Left lung (tissue), 4 donors: ENCODE measurements at regions not wholly inside any gene's neighbourhood (a gene's known extent, or its start where the extent isn't known, plus 50 kb on each side); places are given as distances from the start of the nearest gene placed in this dataset.
"Not testable (repeated sequence)": the region's sequence is repeated elsewhere in the genome, so short reads cannot be mapped to it uniquely, and the experiment has no call there.

Experiments used
- ATAC-seq: fragments of 200-7000 bp; cut with Tn5 transposase; one replicate; pipeline ENCODE4 v1.9.1; 2020; ENCODE audit warnings: moderate library complexity
- DNase-seq, 4 donors: peaks; one replicate each; pipeline ENCODE4 v3.0.0-alpha.2; 2013 to 2020
- H3K27ac ChIP-seq, 2 donors: fragments of 200-600 bp; sonication (generic) in 1 of 2; one replicate each; pipeline versions ENCODE4 v1.5.0 to v1.8.0; 2020 to 2021
- H3K27me3 ChIP-seq, 2 donors: fragments of 200-600 bp; sonication (generic) in 1 of 2; one replicate each; pipeline versions ENCODE4 v1.5.0 to v1.8.0; 2020 to 2021
- H3K36me3 ChIP-seq, 2 donors: fragments of 200-600 bp; sonication (generic) in 1 of 2; one replicate each; pipeline versions ENCODE4 v1.5.0 to v1.8.0; 2020 to 2021
- H3K4me1 ChIP-seq, 2 donors: fragments of 200-600 bp; one replicate each; pipeline ENCODE4 v1.8.0; 2021
- H3K4me3 ChIP-seq, 2 donors: fragments of 200-600 bp; sonication (generic) in 1 of 2; one replicate each; pipeline versions ENCODE4 v1.5.0 to v1.8.0; 2020 to 2021; ENCODE audit warnings: mild to moderate bottlenecking in 1 of 2
- H3K9me3 ChIP-seq, 2 donors: fragments of 200-600 bp; sonication (generic) in 1 of 2; one replicate each; pipeline versions ENCODE4 v1.5.0 to v1.8.0; 2020 to 2021
- CTCF ChIP-seq, 2 donors: fragments of 200-600 bp; sonication (generic) in 1 of 2; IDR thresholded peaks; one replicate each; pipeline versions ENCODE4 v1.5.0 to v1.8.0; 2021; ENCODE audit warnings: antibody characterized with exemption in 2 of 2
- intact Hi-C, 2 donors: fragments of 100-400 bp; cut with DNase I; formaldehyde crosslinking; loops; one replicate each; pipeline versions ENCODE4 v1.11.2 to v1.14.2; 2022
- donor health status: DM: no; HTN: yes; CAD: no.
- donor health status: DM: no; HTN: no; CAD: no.

GRCh38 chr12:67068761-67069450, 200.3 kb upstream of the CAND1 start:
- H3K4me3 ChIP-seq, result peak overlapping the region; percentile 45
- H3K4me1 ChIP-seq, result peaks cover 4 to 12% of the 10 kb centered on the region in 2 donors
- no peak for TF ChIP-seq CTCF (IDR thresholded peaks at IDR 0.05)
- peak; percentile 31 to 83 (median 35) for DNase-seq
- H3K36me3 ChIP-seq, result no peaks in the 10 kb centered on the region
- no peaks in the 10 kb centered on the region for H3K9me3 ChIP-seq
- intact Hi-C loops, result no loop called here
- no peak overlapping the region for H3K27ac ChIP-seq
- peak; percentile 87 for ATAC-seq
- H3K27me3 ChIP-seq, result peaks cover 30 to 67% of the 10 kb centered on the region in 2 donors

GRCh38 chr12:67069451-67070306, 199.5 kb upstream of the CAND1 start:
- H3K4me3 ChIP-seq, result peak overlapping the region; percentile 45
- no peaks in the 10 kb centered on the region for H3K36me3 ChIP-seq
- ATAC-seq, result peak; percentile 74
- H3K9me3 ChIP-seq, result no peaks in the 10 kb centered on the region
- TF ChIP-seq CTCF (IDR thresholded peaks at IDR 0.05), result no peak
- H3K4me1 ChIP-seq, result peaks cover 4 to 12% of the 10 kb centered on the region in 2 donors
- DNase-seq, result peak in 3 of 4 donors; percentile 11 to 81 (median 34)
- intact Hi-C loops, result no loop called here
- H3K27me3 ChIP-seq, result peaks cover 30 to 67% of the 10 kb centered on the region in 2 donors
- H3K27ac ChIP-seq, result no peak overlapping the region

DNA sequence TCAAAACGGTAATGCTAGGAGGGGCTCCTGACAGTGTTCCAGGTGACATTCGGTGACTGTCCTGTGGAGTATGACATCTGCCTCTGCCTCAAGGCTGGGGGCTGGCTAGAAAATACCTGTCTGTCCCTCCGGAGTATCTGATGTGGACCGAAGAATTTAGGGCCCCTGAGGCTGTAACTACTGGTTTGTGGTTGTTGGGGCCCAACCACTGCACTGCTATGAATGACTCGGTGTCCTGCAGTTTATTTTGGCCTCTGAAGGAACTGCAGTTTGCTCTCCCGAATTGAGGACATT, 198.9 kb upstream of the CAND1 start:
- DNase-seq (no peak), ATAC-seq (no peak)
- no peak overlapping the region for H3K4me3 ChIP-seq
- H3K4me1 ChIP-seq, result peaks cover 4 to 12% of the 10 kb centered on the region in 2 donors
- no peaks in the 10 kb centered on the region for H3K9me3 ChIP-seq
- no peaks in the 10 kb centered on the region for H3K36me3 ChIP-seq
- no peak overlapping the region for H3K27ac ChIP-seq
- no peak for TF ChIP-seq CTCF (IDR thresholded peaks at IDR 0.05)
- H3K27me3 ChIP-seq, result peaks cover 30 to 63% of the 10 kb centered on the region in 2 donors
- intact Hi-C loops, result no loop called here

- ATAC-seq, result no peak
- no peaks in the 10 kb centered on the region for H3K36me3 ChIP-seq
- H3K27me3 ChIP-seq, result peaks cover 30 to 62% of the 10 kb centered on the region in 2 donors
- no peak overlapping the region for H3K27ac ChIP-seq
- peaks cover 4 to 12% of the 10 kb centered on the region in 2 donors for H3K4me1 ChIP-seq
- no peak for TF ChIP-seq CTCF (IDR thresholded peaks at IDR 0.05)
- intact Hi-C loops, result no loop called here
- no peak overlapping the region for H3K4me3 ChIP-seq
- H3K9me3 ChIP-seq, result no peaks in the 10 kb centered on the region
- no peak for DNase-seq
Observed at GRCh38 chr12:67070604-67071003, 198.6 kb upstream of the CAND1 start.

- Histone ChIP-seq H3K27me3 (peaks cover 20 to 45% of the 10 kb centered on the region in 2 donors), H3K4me1 (peaks cover 4 to 12% of the 10 kb centered on the region in 2 donors)
- H3K36me3 ChIP-seq, DNase-seq, ATAC-seq, H3K9me3 ChIP-seq, H3K27ac ChIP-seq, intact Hi-C loops, H3K4me3 ChIP-seq: not testable (repeated sequence)
Observed at GRCh38 chr12:67072281-67072680, 196.9 kb upstream of the CAND1 start.
